HCT116 (cell line): ENCODE measurements at regions not wholly inside any gene's neighbourhood (a gene's known extent, or its start where the extent isn't known, plus 50 kb on each side); places are given as distances from the start of the nearest gene placed in this dataset.

Source experiments
- ATAC-seq: fragments of 200-7000 bp; cut with Tn5 transposase; 2 replicates; pipeline ENCODE4 v1.9.1; 2020; ENCODE audit warnings: mild to moderate bottlenecking, moderate library complexity
- BruUV-seq: library from RNA; stranded (reverse); fragments of 400-500 nt; replicated peaks from 2 replicates; lab custom pipeline; 2021; lab: Mats Ljungman, UMichigan
- CTCF ChIA-PET: fragments of 300-600 bp; sonication (Branson Sonifier 250); formaldehyde crosslinking; loops from one replicate; lab custom pipeline; 2021; ENCODE audit warnings: antibody characterized with exemption; lab: Charles Lee
- POLR2A ChIA-PET: fragments of 300-600, 350-600 bp; sonication (Branson Sonifier 250); formaldehyde crosslinking; loops from one replicate; lab custom pipeline; 2021; ENCODE audit warnings: antibody characterized with exemption; lab: Charles Lee
- RAD21 ChIA-PET, 2 experiments: fragments of 300-600 bp; sonication (Branson Sonifier 250); formaldehyde crosslinking; loops; one replicate each; lab custom pipeline; 2023; ENCODE audit warnings: low total read pairs in 2 of 2; ENCODE audit not compliant: uncharacterized antibody in 2 of 2, unreplicated experiment in 2 of 2, low non-redundant PET in 1 of 2; lab: Charles Lee
- DNase-seq: peaks from one replicate; pipeline ENCODE4 v3.0.0-alpha.2; 2010; ENCODE audit warnings: low read depth, low spot score
- H2AFZ ChIP-seq: fragments of 200-600 bp; shearing (Covaris generic), sonication (generic); 2 replicates; pipeline ENCODE4 v1.6.1; 2017; ENCODE audit warnings: low read depth, mixed run types, mixed read lengths, antibody characterized with exemption, low read length; ENCODE audit not compliant: poor library complexity, severe bottlenecking
- H3K27ac ChIP-seq: 2 replicates; pipeline ENCODE4 v1.5.1; 2012; ENCODE audit warnings: low read depth, low read length
- H3K27me3 ChIP-seq: fragments of 200-600 bp; sonication (generic); 2 replicates; pipeline ENCODE4 v1.6.1; 2016; ENCODE audit warnings: mixed run types, low read length, mixed read lengths; ENCODE audit not compliant: insufficient read depth
- H3K36me3 ChIP-seq, 2 experiments: fragments of 200-500 bp in 1 of 2; fragments of 200-600 bp in 1 of 2; sonication (Bioruptor generic) in 1 of 2; sonication (generic) in 1 of 2; 2 replicates each; pipeline versions ENCODE4 v1.5.1 to v1.6.1; 2014 to 2016; ENCODE audit warnings: low read length in 2 of 2, inconsistent platforms in 1 of 2, mixed read lengths in 1 of 2, mixed run types in 1 of 2; ENCODE audit not compliant: insufficient read depth in 2 of 2, control insufficient read depth in 1 of 2
- H3K4me1 ChIP-seq, 2 experiments: fragments of 200-600 bp in 1 of 2; sonication (generic) in 1 of 2; 2 replicates each; pipeline versions ENCODE4 v1.5.1 to v1.6.1; 2012 to 2017; ENCODE audit warnings: low read length in 2 of 2, inconsistent platforms in 1 of 2, mild to moderate bottlenecking in 1 of 2, mixed read lengths in 1 of 2, mixed run types in 1 of 2, moderate library complexity in 1 of 2; ENCODE audit not compliant: insufficient read depth in 2 of 2, control insufficient read depth in 1 of 2
- H3K4me2 ChIP-seq: fragments of 200-600 bp; sonication (generic); 2 replicates; pipeline ENCODE4 v1.6.1; 2017; ENCODE audit warnings: mixed run types, low read length, mixed read lengths
- H3K4me3 ChIP-seq, 2 experiments: fragments of 200-600 bp in 1 of 2; sonication (generic) in 1 of 2; replicated peaks in 1 of 2; 2 replicates each; pipeline ENCODE4 v1.5.1; 2011 to 2016; ENCODE audit warnings: low read length in 2 of 2, control low read depth in 1 of 2, low read depth in 1 of 2, mild to moderate bottlenecking in 1 of 2, mixed read lengths in 1 of 2, mixed run types in 1 of 2
- H3K79me2 ChIP-seq: fragments of 200-600 bp; sonication (generic); 2 replicates; pipeline ENCODE4 v1.6.1; 2017; ENCODE audit warnings: mild to moderate bottlenecking, mixed run types, low read length, moderate library complexity, mixed read lengths; ENCODE audit not compliant: insufficient read depth
- H3K9ac ChIP-seq: fragments of 200-600 bp; sonication (generic); 2 replicates; pipeline ENCODE4 v1.6.1; 2016; ENCODE audit warnings: low read length, mixed read lengths
- H3K9me2 ChIP-seq: fragments of 200-600 bp; sonication (generic), shearing (Covaris generic); 2 replicates; pipeline ENCODE4 v1.6.1; 2017; ENCODE audit warnings: mixed run types, mild to moderate bottlenecking, moderate library complexity; ENCODE audit not compliant: insufficient read depth
- H3K9me3 ChIP-seq, 2 experiments: fragments of 200-500 bp in 1 of 2; fragments of 200-600 bp in 1 of 2; sonication (Bioruptor generic) in 1 of 2; sonication (generic) in 1 of 2; 2 replicates each; pipeline ENCODE4 v1.6.1; 2014 to 2017; ENCODE audit warnings: low read length in 2 of 2, mixed read lengths in 2 of 2, inconsistent platforms in 1 of 2, low read depth in 1 of 2, mild to moderate bottlenecking in 1 of 2, mixed run types in 1 of 2, moderate library complexity in 1 of 2; ENCODE audit not compliant: control insufficient read depth in 1 of 2, insufficient read depth in 1 of 2
- H4K20me1 ChIP-seq: fragments of 200-600 bp; sonication (generic), shearing (Covaris generic); 2 replicates; pipeline ENCODE4 v1.6.1; 2017; ENCODE audit warnings: mixed run types, mild to moderate bottlenecking, moderate library complexity; ENCODE audit not compliant: insufficient read depth
- EGR1 ChIP-seq: IDR thresholded peaks from 2 replicates; pipeline ENCODE4 v1.6.1; 2012; ENCODE audit warnings: low read depth
- JUND ChIP-seq: IDR thresholded peaks from 2 replicates; pipeline ENCODE4 v1.6.1; 2012
- POLR2A ChIP-seq: IDR thresholded peaks from 2 replicates; pipeline ENCODE4 v1.7.0; 2011; ENCODE audit warnings: borderline replicate concordance; ENCODE audit not compliant: insufficient read depth, insufficient read length; ENCODE audit errors: extremely low read depth
- POLR2AphosphoS5 ChIP-seq: IDR thresholded peaks from 2 replicates; pipeline ENCODE4 v1.6.1; 2011; ENCODE audit warnings: mild to moderate bottlenecking, low read depth, low read length, moderate library complexity
- RAD21 ChIP-seq: IDR thresholded peaks from 2 replicates; pipeline ENCODE4 v1.6.1; 2012; ENCODE audit warnings: low read depth, mild to moderate bottlenecking
- SP1 ChIP-seq: IDR thresholded peaks from 2 replicates; pipeline ENCODE4 v1.6.1; 2012; ENCODE audit warnings: low read depth
- TCF7L2 ChIP-seq: IDR thresholded peaks from 2 replicates; pipeline ENCODE4 v1.7.0; 2011; ENCODE audit warnings: borderline replicate concordance, inconsistent platforms; ENCODE audit not compliant: insufficient read depth, insufficient read length; ENCODE audit errors: extremely low read depth
- YY1 ChIP-seq: IDR thresholded peaks from 2 replicates; pipeline ENCODE4 v1.6.1; 2011; ENCODE audit warnings: low read length, low read depth, moderate library complexity, mild to moderate bottlenecking; ENCODE audit not compliant: insufficient replicate concordance; ENCODE audit errors: extremely low read depth
- ZBTB33 ChIP-seq: IDR thresholded peaks from 2 replicates; pipeline ENCODE4 v1.6.1; 2011; ENCODE audit warnings: mild to moderate bottlenecking, low read length, moderate library complexity; ENCODE audit not compliant: insufficient replicate concordance; ENCODE audit errors: extremely low read depth
- intact Hi-C: fragments of 100-400 bp; cut with micrococcal nuclease; formaldehyde crosslinking; loops from 2 replicates; pipeline ENCODE4 v1.10.0; 2022
- TF ChIP-seq, protein P1 (sequence below), 3 experiments: fragments of 200-600 bp in 1 of 3; sonication (generic) in 1 of 3; IDR thresholded peaks in 2 of 3; conservative IDR thresholded peaks in 1 of 3; 2 replicates each; pipeline ENCODE4 v1.5.1; 2012 to 2017; ENCODE audit warnings: low read depth in 2 of 3, low read length in 2 of 3, antibody characterized with exemption in 1 of 3, borderline replicate concordance in 1 of 3, control low read depth in 1 of 3, mild to moderate bottlenecking in 1 of 3, mixed read lengths in 1 of 3, mixed run types in 1 of 3, moderate library complexity in 1 of 3; ENCODE audit not compliant: insufficient read depth in 1 of 3
- TF ChIP-seq, protein P2 (sequence below): IDR thresholded peaks from 2 replicates; pipeline ENCODE4 v1.6.1; 2012

DNA sequence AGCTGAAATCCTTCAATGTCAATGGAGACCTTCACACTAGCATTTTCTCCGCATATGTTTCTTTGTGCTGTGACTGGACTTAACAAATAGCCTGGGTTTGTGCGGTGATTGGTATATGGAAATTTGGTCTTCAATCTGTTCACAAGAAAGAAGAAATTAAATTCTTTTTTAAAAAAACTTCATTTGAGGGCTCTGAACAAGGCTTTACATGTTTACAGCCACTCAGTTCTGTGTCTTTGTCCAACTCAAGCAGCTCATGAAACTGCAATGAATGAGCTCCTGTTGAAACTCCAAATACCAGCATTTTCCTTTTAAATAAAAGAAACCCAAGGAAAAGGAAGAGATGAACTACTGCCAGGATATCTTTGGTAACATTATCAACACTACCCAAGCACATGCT is 57.3 kb downstream of the PIK3C2A start:
- ChIA-PET RAD21 (no interaction called here), CTCF (no interaction called here), POLR2A (no interaction called here)
- no peaks in the 10 kb centered on the region for H3K9me2 ChIP-seq
- H3K79me2 ChIP-seq, result 0 out of 2 replicates have a peak, but pooled peaks cover 8% of the 10 kb centered on the region
- BruUV-seq, result no TSS peak
- no peak overlapping the region for H3K4me2 ChIP-seq
- H3K4me3 ChIP-seq, result no peak overlapping the region
- intact Hi-C loops, result no loop called here
- H3K27ac ChIP-seq, result no peak overlapping the region
- H3K9me3 ChIP-seq, result no peaks in the 10 kb centered on the region
- H2AFZ ChIP-seq, result no peak overlapping the region
- H3K27me3 ChIP-seq, result no peaks in the 10 kb centered on the region
- 0 out of 4 replicates have a peak, but pooled peaks cover 0 to 8% of the 10 kb centered on the region in 2 experiments for H3K36me3 ChIP-seq
- TF ChIP-seq RAD21, result no peak
- no peak for TF ChIP-seq POLR2A
- TF ChIP-seq JUND, result no peak
- no peak for TF ChIP-seq POLR2AphosphoS5
- no peak for TF ChIP-seq EGR1
- TF ChIP-seq SP1, result no peak
- TF ChIP-seq ZBTB33, result no peak
- TF ChIP-seq, protein P1, sequence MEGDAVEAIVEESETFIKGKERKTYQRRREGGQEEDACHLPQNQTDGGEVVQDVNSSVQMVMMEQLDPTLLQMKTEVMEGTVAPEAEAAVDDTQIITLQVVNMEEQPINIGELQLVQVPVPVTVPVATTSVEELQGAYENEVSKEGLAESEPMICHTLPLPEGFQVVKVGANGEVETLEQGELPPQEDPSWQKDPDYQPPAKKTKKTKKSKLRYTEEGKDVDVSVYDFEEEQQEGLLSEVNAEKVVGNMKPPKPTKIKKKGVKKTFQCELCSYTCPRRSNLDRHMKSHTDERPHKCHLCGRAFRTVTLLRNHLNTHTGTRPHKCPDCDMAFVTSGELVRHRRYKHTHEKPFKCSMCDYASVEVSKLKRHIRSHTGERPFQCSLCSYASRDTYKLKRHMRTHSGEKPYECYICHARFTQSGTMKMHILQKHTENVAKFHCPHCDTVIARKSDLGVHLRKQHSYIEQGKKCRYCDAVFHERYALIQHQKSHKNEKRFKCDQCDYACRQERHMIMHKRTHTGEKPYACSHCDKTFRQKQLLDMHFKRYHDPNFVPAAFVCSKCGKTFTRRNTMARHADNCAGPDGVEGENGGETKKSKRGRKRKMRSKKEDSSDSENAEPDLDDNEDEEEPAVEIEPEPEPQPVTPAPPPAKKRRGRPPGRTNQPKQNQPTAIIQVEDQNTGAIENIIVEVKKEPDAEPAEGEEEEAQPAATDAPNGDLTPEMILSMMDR (IDR thresholded peaks at IDR 0.05 in 2 of 3, conservative IDR thresholded peaks at IDR 0.05 in 1 of 3; ENCODE audit: borderline replicate concordance in 1 of 3, insufficient read depth in 1 of 3, low read depth in 2 of 3, low read length in 2 of 3), result no peak
- TF ChIP-seq YY1, result no peak
- TF ChIP-seq, protein P2, sequence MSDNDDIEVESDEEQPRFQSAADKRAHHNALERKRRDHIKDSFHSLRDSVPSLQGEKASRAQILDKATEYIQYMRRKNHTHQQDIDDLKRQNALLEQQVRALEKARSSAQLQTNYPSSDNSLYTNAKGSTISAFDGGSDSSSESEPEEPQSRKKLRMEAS, result no peak
- TF ChIP-seq TCF7L2, result no peak
- H3K9ac ChIP-seq, result no peak overlapping the region
- no peak for ATAC-seq
- DNase-seq, result no peak
- no peaks in the 10 kb centered on the region for H4K20me1 ChIP-seq
- no peaks in the 10 kb centered on the region for H3K4me1 ChIP-seq
